ENCODE measurements at regions not wholly inside any gene's neighbourhood (a gene's known extent, or its start where the extent isn't known, plus 50 kb on each side); places are given as distances from the start of the nearest gene placed in this dataset.

DNA sequence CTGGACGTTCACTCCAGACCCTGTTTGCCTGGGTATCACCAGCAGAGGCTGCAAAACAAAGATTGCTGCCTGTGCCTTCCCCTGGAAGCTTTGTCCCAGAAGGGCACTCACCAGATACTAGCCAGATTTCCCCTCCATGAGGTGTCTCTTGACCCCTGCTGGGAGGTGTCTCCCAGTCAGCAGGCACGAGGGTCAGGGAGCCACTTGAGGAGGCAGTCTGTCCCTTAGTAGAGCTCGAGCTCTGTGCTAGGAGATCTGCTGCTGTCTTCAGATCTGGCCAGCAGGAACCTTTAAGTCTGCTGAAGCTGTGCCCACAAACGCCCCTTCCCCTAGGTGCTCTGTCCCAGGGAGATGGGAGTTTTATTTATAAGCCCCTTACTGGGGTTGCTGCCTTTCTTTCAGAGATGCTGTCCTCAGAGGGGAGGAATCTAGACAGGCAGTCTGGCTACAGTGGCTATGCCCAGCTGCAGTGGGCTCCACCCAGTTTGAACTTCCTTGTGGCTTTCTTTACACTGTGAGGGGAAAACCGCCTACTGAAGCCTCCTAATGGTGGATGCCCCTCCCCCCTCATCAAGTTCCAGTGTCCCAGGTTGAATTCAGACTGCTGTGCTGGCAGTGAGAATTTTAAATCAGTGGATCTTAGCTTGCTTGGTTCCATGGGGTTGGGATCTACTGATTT lies 253.9 kb downstream of the SPATA31D1 start:
- no peak for FAIRE-seq

More for the DNA sequence above, 253.9 kb downstream of the SPATA31D1 start:
- POLR2A ChIA-PET = no interaction called here
- Histone ChIP-seq H3K27ac (ENCODE audit: extremely low read depth, low read depth, low read length) (no peak overlapping the region), H3K4me3 (no peak overlapping the region), H3K79me2 (ENCODE audit: control insufficient read depth, insufficient read depth, low read length) (no peaks in the 10 kb centered on the region), H3K4me2 (ENCODE audit: insufficient read depth, low read length) (no peak overlapping the region), H3K36me3 (ENCODE audit: control insufficient read depth, insufficient read depth, low read length) (no peaks in the 10 kb centered on the region), H3K9ac (ENCODE audit: insufficient read depth in 1 of 2, low read depth in 2 of 2, low read length in 2 of 2) (no peak overlapping the region), H3K9me1 (ENCODE audit: control insufficient read depth, insufficient read depth, low read length) (no peaks in the 10 kb centered on the region), H3K4me1 (replicated peaks in 1 of 2; ENCODE audit: control insufficient read depth in 2 of 2, insufficient read depth in 2 of 2, low read length in 2 of 2) (no peaks in the 10 kb centered on the region), H4K20me1 (replicated peaks; ENCODE audit: control insufficient read depth, insufficient read depth, low read length) (no peaks in the 10 kb centered on the region), H2AFZ (ENCODE audit: low read depth, low read length) (no peak overlapping the region), H3K27me3 (ENCODE audit: control insufficient read depth in 2 of 2, insufficient read depth in 2 of 2, low read length in 2 of 2) (no peaks in the 10 kb centered on the region), H3K9me3 (replicated peaks; ENCODE audit: control insufficient read depth, insufficient read depth, low read depth, low read length) (no peaks in the 10 kb centered on the region)
- no TSS peak for BruUV-seq (replicated peaks)
- TF ChIP-seq, protein P1, sequence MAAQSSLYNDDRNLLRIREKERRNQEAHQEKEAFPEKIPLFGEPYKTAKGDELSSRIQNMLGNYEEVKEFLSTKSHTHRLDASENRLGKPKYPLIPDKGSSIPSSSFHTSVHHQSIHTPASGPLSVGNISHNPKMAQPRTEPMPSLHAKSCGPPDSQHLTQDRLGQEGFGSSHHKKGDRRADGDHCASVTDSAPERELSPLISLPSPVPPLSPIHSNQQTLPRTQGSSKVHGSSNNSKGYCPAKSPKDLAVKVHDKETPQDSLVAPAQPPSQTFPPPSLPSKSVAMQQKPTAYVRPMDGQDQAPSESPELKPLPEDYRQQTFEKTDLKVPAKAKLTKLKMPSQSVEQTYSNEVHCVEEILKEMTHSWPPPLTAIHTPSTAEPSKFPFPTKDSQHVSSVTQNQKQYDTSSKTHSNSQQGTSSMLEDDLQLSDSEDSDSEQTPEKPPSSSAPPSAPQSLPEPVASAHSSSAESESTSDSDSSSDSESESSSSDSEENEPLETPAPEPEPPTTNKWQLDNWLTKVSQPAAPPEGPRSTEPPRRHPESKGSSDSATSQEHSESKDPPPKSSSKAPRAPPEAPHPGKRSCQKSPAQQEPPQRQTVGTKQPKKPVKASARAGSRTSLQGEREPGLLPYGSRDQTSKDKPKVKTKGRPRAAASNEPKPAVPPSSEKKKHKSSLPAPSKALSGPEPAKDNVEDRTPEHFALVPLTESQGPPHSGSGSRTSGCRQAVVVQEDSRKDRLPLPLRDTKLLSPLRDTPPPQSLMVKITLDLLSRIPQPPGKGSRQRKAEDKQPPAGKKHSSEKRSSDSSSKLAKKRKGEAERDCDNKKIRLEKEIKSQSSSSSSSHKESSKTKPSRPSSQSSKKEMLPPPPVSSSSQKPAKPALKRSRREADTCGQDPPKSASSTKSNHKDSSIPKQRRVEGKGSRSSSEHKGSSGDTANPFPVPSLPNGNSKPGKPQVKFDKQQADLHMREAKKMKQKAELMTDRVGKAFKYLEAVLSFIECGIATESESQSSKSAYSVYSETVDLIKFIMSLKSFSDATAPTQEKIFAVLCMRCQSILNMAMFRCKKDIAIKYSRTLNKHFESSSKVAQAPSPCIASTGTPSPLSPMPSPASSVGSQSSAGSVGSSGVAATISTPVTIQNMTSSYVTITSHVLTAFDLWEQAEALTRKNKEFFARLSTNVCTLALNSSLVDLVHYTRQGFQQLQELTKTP (IDR thresholded peaks at IDR 0.05; ENCODE audit: low read depth in 1 of 2, partially characterized antibody in 2 of 2) = no peak
- TF ChIP-seq NR1H2 (CRISPR knock-in tag; IDR thresholded peaks at IDR 0.05) (no peak), CSDE1 (IDR thresholded peaks at IDR 0.05) (no peak), POLR2AphosphoS2 (IDR thresholded peaks at IDR 0.05; ENCODE audit: low read length) (no peak), KDM5B (IDR thresholded peaks at IDR 0.05; ENCODE audit: insufficient replicate concordance, low read depth, low read length) (no peak), CBX1 (IDR thresholded peaks at IDR 0.05; ENCODE audit: low read depth) (no peak), FIP1L1 (IDR thresholded peaks at IDR 0.05; ENCODE audit: low read depth, low read length, poor library complexity, severe bottlenecking) (no peak), ESRRA (IDR thresholded peaks at IDR 0.05; ENCODE audit: borderline replicate concordance, low read depth) (no peak), MCM7 (IDR thresholded peaks at IDR 0.05) (no peak), HDGF (IDR thresholded peaks at IDR 0.05) (no peak), DACH1 (IDR thresholded peaks at IDR 0.05; ENCODE audit: partially characterized antibody) (no peak)
- TF ChIP-seq, protein P2, sequence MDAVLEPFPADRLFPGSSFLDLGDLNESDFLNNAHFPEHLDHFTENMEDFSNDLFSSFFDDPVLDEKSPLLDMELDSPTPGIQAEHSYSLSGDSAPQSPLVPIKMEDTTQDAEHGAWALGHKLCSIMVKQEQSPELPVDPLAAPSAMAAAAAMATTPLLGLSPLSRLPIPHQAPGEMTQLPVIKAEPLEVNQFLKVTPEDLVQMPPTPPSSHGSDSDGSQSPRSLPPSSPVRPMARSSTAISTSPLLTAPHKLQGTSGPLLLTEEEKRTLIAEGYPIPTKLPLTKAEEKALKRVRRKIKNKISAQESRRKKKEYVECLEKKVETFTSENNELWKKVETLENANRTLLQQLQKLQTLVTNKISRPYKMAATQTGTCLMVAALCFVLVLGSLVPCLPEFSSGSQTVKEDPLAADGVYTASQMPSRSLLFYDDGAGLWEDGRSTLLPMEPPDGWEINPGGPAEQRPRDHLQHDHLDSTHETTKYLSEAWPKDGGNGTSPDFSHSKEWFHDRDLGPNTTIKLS (IDR thresholded peaks at IDR 0.05; ENCODE audit: borderline replicate concordance, low read depth) = no peak
- TF ChIP-seq, protein P3, sequence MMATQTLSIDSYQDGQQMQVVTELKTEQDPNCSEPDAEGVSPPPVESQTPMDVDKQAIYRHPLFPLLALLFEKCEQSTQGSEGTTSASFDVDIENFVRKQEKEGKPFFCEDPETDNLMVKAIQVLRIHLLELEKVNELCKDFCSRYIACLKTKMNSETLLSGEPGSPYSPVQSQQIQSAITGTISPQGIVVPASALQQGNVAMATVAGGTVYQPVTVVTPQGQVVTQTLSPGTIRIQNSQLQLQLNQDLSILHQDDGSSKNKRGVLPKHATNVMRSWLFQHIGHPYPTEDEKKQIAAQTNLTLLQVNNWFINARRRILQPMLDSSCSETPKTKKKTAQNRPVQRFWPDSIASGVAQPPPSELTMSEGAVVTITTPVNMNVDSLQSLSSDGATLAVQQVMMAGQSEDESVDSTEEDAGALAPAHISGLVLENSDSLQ (IDR thresholded peaks at IDR 0.05) = no peak
- TF ChIP-seq, protein P4, sequence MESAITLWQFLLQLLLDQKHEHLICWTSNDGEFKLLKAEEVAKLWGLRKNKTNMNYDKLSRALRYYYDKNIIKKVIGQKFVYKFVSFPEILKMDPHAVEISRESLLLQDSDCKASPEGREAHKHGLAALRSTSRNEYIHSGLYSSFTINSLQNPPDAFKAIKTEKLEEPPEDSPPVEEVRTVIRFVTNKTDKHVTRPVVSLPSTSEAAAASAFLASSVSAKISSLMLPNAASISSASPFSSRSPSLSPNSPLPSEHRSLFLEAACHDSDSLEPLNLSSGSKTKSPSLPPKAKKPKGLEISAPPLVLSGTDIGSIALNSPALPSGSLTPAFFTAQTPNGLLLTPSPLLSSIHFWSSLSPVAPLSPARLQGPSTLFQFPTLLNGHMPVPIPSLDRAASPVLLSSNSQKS (CRISPR knock-in tag; IDR thresholded peaks at IDR 0.05) = no peak
- intact Hi-C loops (cut with micrococcal nuclease) = no loop called here
- in situ Hi-C loops (cut with MboI) = no loop called here
- 0% methylated on average over 3 of the region's 5 CpGs for WGBS (ENCODE audit: insufficient coverage, low coverage, missing lambda C conversion rate)
- DNase-seq (ENCODE audit: extremely low read depth in 1 of 4, low spot score in 3 of 4) = no peak
- CTCF ChIA-PET (ENCODE audit: low intra/inter-chr PET ratio) = no interaction called here
- ATAC-seq = no peak

Data from K562 (cell line).